Ovary (tissue), 3 donors: ENCODE measurements at regions not wholly inside any gene's neighbourhood (a gene's known extent, or its start where the extent isn't known, plus 50 kb on each side); places are given as distances from the start of the nearest gene placed in this dataset.

ENCODE experiments used
- POLR2A ChIP-seq: fragments of 450-650 bp; IDR thresholded peaks from one replicate; pipeline ENCODE4 v1.6.1; 2017; ENCODE audit warnings: antibody characterized with exemption, mild to moderate bottlenecking, moderate library complexity
- TF ChIP-seq, protein P1 (sequence below), 3 donors: fragments of 450-650 bp in 2 of 3; fragments of 200-600 bp in 1 of 3; IDR thresholded peaks; one replicate each; pipeline versions ENCODE4 v1.5.1 to v1.8.0; 2016 to 2022; ENCODE audit warnings: antibody characterized with exemption in 3 of 3, mild to moderate bottlenecking in 1 of 3
- donor health status: DM: no; HTN: no; CAD: no.

DNA sequence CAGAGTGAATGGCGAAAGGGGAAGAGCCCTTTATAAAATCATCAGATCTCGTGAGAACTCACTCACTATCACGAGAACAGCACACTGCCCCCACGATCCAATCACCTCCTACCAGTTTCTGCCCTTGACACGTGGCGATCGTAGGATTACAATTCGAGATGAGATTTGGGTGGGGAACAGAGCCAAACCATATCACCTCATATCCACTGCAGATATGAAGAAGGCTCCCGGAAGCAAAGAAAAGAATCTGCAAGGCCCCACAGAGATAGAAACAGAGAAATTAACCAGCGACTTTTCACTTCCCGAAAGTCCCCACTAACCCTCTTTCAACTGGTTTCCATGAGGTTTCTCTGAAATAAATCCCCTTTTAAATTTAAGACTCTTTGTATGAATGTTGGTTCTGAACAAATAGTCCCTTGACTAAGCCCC is 86.2 kb upstream of the IRF2BP2 start:
- TF ChIP-seq, protein P1, sequence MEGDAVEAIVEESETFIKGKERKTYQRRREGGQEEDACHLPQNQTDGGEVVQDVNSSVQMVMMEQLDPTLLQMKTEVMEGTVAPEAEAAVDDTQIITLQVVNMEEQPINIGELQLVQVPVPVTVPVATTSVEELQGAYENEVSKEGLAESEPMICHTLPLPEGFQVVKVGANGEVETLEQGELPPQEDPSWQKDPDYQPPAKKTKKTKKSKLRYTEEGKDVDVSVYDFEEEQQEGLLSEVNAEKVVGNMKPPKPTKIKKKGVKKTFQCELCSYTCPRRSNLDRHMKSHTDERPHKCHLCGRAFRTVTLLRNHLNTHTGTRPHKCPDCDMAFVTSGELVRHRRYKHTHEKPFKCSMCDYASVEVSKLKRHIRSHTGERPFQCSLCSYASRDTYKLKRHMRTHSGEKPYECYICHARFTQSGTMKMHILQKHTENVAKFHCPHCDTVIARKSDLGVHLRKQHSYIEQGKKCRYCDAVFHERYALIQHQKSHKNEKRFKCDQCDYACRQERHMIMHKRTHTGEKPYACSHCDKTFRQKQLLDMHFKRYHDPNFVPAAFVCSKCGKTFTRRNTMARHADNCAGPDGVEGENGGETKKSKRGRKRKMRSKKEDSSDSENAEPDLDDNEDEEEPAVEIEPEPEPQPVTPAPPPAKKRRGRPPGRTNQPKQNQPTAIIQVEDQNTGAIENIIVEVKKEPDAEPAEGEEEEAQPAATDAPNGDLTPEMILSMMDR (IDR thresholded peaks at IDR 0.05): no peak
- no peak for TF ChIP-seq POLR2A
